NCI-H446 treated with DMSO at 0.1 percent for 48 hours (cell line): ENCODE measurements at regions not wholly inside any gene's neighbourhood (a gene's known extent, or its start where the extent isn't known, plus 50 kb on each side); places are given as distances from the start of the nearest gene placed in this dataset.
A peak's percentile ranks its signal among the peaks of the same experiment; 100 is the strongest.

Experiments used
- DNase-seq: peaks from one replicate; lab custom pipeline; 2025; lab: John Stamatoyannopoulos, UW

GRCh38 chr18:51651761-51652160, 454.3 kb upstream of the MEX3C start:
- DNase-seq, result no peak

DNA sequence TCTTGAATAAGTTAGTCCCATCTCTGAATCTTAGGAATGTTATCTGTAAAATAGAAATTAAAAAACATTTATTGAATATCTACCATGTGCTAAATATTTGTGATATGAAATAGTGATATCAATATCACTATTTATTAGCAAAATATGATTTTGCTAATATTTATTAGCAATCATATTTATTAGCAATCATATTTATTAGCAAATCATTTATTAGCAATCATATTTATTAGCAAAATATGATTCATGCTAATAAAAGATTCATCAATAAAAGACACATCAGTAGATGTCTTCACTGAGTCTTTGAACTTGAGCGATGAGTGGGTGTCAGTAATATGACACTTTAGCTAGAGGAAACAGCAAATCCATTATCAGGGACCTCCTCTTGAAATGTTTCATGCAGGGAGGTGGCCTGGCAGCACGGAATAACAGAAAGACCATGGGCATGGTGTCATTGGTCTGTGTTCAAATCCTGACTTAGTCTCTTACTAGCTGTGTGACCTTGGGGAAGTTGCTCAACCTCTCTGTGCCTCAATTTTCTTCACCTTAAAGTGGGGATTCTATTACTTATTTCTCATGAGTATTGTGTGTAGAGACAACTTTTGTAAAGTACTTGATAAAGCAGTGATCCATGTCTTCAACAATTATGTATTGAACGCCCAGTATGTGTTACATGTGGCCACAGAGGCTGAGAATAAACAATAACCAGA, 456.2 kb upstream of the MEX3C start:
- no peak for DNase-seq

DNA sequence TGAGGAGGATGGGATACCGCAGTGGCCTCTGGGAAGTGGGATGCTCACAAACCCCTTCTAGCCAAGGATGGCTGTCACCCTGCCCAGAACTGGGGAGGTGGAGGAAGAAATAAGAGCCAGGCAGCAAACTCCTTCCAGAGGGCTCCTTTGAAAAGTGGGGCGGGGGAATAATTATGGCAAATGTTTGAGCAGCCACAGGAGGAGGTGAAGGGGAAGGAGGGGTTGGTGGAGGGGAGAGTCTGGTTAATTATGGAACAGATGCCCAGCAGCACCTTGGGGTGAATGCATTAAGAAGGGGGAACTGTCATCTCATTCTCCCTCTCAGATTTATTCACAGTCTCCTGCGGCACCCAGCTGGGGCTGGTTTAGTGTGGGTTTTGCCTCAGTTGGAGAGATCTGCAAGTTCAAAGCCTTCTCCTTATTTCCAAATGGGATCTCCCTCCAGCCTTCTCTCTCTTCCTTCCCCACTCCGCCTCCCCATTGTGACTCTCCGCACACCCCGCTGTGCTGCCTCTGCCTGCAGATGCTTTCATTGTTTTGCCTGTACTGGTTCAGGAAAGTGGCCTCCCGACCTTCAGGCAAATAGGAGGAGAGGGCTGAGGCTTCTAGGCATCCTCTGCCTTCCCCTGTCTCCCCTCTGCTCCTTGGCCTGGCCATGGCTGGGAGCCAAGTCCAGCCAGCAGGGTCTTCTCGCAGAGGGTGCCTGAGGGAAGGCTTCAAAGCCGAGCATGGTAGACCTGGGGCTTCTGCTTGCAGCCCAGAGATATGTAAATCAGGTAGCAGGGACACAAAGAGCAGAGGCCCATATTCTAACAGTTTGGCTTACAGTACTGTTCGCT, 457.2 kb upstream of the MEX3C start:
- DNase-seq, result no peak

- no peak for DNase-seq
Observed at GRCh38 chr18:51655327-51655698, 457.8 kb upstream of the MEX3C start.

- no peak for DNase-seq
Observed at GRCh38 chr18:51656249-51656648, 458.8 kb upstream of the MEX3C start.

DNA sequence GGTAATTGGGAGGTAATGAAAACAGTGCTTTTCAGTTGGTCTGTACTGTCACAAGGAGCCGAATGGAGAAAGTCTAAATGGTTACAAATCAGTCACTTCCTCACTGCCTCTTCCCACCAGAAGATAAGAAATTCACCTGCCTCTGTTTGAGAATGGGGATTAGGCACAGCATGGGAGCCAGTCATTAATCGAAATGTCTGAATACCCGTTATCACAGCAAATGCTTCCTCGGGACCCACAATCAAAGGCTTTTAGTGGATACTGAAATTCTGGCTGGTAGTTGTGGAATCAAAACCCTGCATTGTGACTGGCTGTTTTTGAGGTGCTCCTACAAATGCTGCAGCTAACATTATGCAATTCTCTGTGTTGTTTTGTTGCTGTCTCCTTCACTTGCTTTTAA, 461.0 kb upstream of the MEX3C start:
- DNase-seq, result no peak

DNA sequence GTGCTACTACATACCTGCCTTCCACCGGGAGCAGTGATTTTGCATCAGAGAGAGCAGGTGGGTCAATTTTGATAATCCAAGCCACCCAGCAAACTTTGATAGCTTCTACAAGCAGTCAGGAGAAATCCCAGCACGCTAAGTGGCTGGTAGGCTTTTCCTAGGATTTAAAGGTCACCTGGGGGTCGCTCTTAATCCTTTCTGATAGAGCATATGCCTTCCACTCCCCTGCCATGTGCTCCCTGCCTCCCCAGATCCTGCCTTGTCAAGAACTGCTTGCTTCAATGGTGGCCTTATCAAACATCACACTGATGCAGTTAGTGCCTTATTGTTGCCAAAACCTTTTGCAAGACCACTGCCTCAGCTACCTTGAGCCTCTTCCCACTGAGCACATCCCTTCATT, 462.3 kb upstream of the MEX3C start:
- no peak for DNase-seq

DNA sequence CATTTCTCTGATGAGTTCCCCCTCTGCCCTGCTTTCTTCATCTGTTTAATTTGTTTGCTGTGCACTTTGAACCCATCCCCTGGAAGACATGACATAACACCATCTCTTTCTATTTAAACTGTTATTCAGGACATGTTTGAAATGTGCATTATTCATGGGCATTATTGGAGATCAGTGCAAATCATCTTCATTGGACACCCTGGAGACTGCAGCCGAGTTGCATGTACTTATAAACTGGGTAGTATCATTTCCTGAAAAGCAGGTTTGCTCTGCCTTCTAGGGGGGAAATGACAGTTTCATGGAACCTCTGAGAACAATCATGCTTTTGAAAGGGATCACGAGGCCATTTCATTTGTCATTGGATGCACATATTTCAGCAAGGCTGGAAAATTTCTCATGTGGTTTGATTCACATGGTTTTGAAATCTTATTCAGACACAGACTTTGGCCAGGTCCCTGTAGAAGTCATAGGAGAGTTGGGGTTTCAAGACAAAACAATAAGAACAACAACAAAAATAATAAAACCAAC, 462.8 kb upstream of the MEX3C start:
- DNase-seq, result no peak

DNA sequence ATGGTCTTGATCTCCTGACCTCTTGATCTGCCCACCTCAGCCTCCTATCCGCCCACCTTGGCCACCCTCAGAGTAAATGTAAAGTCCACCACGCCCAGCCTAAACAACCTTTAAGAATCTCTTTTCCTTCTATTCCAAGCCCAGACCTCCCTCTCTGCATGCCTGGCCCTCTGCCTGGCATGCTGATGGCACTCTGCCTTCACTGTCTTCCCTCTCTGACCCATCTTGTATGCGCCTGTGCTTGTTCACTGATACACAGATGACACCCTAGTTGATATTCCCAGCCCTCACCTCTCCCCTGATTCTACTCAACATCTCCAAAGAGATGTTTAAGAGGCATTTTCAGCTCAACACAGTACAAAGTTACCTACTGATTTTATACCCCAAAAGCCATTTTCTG, 466.8 kb upstream of the MEX3C start:
- DNase-seq, result peak; percentile 16

GRCh38 chr18:51666763-51667191, 469.3 kb upstream of the MEX3C start:
- peak; percentile 86 for DNase-seq

- DNase-seq, result peak; percentile 59
Observed at GRCh38 chr18:51668101-51668500, 470.6 kb upstream of the MEX3C start.

DNA sequence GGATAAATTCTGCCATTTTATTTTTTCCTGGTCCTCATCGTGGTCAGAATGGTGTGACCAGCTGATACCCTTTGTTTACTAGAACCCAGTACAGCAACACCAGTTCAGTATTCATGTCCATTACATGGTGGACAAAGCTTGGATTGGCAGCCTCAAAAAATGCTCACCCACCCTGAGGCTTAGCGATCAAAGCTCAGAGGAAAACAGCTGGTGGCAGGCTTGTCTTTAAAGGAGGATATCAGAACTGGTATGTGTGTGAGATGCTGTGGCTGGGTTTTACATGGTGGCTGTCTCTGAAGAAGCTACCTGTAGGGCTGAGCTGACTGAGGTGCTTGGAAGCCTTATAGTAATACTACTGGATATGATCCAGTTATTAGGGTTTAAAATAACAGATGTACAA, 471.1 kb upstream of the MEX3C start:
- DNase-seq, result no peak

GRCh38 chr18:51686590-51686989, 489.1 kb upstream of the MEX3C start:
- DNase-seq, result no peak

- DNase-seq, result no peak
Observed at GRCh38 chr18:51687845-51688585, 490.5 kb upstream of the MEX3C start.

GRCh38 chr18:51692612-51693011, 495.1 kb upstream of the MEX3C start:
- DNase-seq, result no peak

- DNase-seq, result no peak
Observed at GRCh38 chr18:51711298-51711889, 513.9 kb upstream of the MEX3C start.

DNA sequence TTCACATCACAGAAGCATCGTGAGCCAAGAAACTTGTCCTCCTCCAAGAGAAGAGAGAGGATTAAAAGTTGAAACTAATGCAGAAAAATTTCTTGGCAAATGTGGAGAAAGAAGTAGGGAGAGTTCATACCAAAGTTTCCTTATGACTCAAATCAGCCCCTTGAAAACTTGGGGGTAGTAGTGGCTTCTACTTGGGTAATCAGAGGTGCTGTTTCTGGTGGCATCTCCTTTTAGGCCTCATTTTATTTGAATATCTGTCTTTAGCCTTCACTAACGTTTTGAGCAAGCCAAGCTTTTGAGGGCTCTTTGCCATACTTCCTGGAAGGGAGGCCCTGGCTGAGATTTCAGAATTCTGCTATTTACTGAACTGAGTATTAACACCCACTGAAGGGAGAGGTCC, 515.3 kb upstream of the MEX3C start:
- DNase-seq, result no peak

GRCh38 chr18:51716277-51716676, 518.8 kb upstream of the MEX3C start:
- no peak for DNase-seq

DNA sequence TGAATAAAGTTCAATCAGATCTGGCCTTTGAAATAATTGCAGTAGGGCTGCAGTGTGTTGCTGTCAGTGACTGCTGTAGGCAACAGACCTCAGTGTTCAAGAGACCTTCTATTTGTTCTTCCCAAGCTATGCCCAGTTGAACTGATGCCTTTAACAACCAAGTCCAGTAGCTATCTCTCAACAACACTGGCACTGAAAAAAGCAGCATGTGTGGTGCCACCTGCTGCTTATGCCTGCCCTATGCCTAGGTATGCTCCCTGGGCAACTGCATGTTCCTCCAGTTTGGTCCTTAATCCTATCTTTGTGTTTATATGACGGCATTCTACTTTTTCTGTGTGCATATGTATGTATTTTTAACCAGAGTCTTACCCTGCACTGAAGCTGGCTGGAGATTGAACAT, 523.9 kb upstream of the MEX3C start:
- no peak for DNase-seq

- DNase-seq, result no peak
Observed at GRCh38 chr18:51721996-51722395, 524.5 kb upstream of the MEX3C start.

DNA sequence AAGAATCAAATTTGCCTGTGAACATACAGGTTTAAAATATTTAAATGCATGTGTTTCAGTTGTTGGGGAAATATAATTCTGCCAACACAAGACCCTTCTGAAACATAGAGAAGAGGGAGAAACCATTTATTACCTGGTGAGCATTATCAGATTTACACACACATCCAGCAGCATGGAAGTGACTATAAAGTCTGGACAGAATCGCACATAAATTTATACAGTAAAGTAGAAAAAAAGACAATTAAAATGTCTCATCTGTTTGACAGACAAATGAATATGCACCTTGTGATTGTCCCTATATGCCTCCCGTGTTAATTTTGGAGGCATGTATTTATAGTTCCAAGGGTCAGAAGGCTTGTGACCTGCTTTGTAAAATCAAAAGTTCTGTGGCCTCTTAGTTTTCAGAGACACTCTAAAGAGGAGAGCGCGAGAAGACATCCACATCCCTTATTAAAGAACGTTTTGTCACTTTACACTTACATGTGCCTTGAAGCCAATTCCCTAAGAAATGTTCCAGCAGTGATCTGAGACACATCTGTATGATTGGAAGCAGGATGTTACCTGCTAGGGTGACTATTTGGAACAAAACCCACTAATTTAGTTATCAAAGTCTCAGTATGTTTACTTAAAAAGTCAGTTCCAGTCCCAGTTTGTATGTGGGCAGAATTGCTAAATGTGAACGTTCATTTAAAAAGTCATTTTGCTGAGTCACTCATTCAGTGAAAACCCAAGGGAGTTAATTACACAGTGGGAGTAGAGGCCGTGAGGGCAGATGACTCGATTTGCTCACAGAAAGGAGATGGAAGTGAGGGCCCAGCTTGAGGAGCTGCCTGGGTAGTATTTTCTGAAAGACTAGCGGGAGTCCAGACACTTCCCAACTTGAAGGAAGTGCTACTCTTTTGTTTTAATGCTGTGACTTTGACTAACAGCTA, 527.6 kb upstream of the MEX3C start:
- no peak for DNase-seq
